ENCODE measurements at regions not wholly inside any gene's neighbourhood (a gene's known extent, or its start where the extent isn't known, plus 50 kb on each side); places are given as distances from the start of the nearest gene placed in this dataset.

DNA sequence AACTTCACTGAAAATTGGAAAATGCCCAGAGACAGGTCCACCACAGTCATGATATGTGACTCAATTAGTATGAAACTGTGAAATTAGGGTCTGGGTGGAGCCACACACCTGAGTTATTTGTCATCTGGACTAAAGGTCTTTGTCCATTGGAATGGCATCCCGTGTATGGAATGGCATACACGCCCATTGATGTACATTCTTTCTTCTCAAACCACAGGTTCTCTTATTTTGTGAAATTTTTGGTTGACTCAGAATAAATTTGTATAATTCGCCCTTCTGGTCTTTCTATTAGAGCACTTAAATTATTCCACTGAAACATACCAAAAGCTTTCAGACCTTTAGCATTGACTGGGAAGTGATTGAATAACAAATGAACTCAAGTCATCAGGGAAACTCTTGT lies 66.8 kb upstream of the UBE2E1 start:
- Histone ChIP-seq H3K4me2 (ENCODE audit: control insufficient read depth, insufficient read depth) (no peak overlapping the region), H3K9ac (ENCODE audit: control insufficient read depth, insufficient read depth, low read length) (no peak overlapping the region)

More for the DNA sequence above, 66.8 kb upstream of the UBE2E1 start:
- ATAC-seq (no peak), DNase-seq (ENCODE audit: low read depth, low spot score) (no peak), FAIRE-seq (no peak)
- WGBS (ENCODE audit: insufficient coverage, insufficient replicate concordance, low lambda C conversion rate, missing lambda C conversion rate), result 64% methylated on average over 3 of the region's 3 CpGs
- in situ Hi-C loops (cut with MboI) (no loop called here), intact Hi-C loops (cut with micrococcal nuclease; ENCODE audit: unreplicated experiment) (no loop called here)
- no peaks in the 10 kb centered on the region for H3K36me3 ChIP-seq (ENCODE audit: control insufficient read depth in 2 of 2, insufficient read depth in 2 of 2, low read length in 1 of 2)
- H3K27me3 ChIP-seq (replicated peaks in 1 of 2; ENCODE audit: control insufficient read depth in 2 of 2, insufficient read depth in 2 of 2, low read length in 1 of 2), result no peaks in the 10 kb centered on the region
- no peaks in the 10 kb centered on the region for H3K79me2 ChIP-seq (ENCODE audit: control insufficient read depth, insufficient read depth, low read length)
- H3K4me1 ChIP-seq (ENCODE audit: control insufficient read depth, insufficient read depth, low read length), result peaks cover 7% of the 10 kb centered on the region
- POLR2A ChIA-PET, result interaction anchor here (0.7 kb wide), 1 partner anchor 11 kb away, joined by 3 read pairs; no protein-coding TSS in a partner anchor
- no peak overlapping the region for H3K4me3 ChIP-seq
- H3K9me3 ChIP-seq (replicated peaks; ENCODE audit: control insufficient read depth, insufficient read depth, low read length), result no peaks in the 10 kb centered on the region
- RAD21 ChIA-PET (ENCODE audit: unreplicated experiment), result interaction anchor here (0.9 to 1.7 kb wide), 2 partner anchors 10 to 22 kb away, joined by 3 to 5 read pairs; no protein-coding TSS in a partner anchor
- CTCF ChIA-PET, result interaction anchor here (1.3 kb wide), 1 partner anchor 10 kb away, joined by 3 read pairs; no protein-coding TSS in a partner anchor
- SMC1A ChIA-PET (ENCODE audit: uncharacterized antibody, unreplicated experiment), result interaction anchor here (1.2 to 1.8 kb wide), 5 partner anchors 10 to 362 kb away, joined by 4 to 10 read pairs (median 6); no protein-coding TSS in a partner anchor
- no peak overlapping the region for H3K27ac ChIP-seq (ENCODE audit: control insufficient read depth, insufficient read depth)
- H2AFZ ChIP-seq (ENCODE audit: control insufficient read depth, low read depth, low read length), result no peak overlapping the region
- TF ChIP-seq SMAD1 (IDR thresholded peaks at IDR 0.05; ENCODE audit: low read depth, partially characterized antibody), result no peak
- TF ChIP-seq SRF (IDR thresholded peaks at IDR 0.05; ENCODE audit: low read depth in 2 of 2, low read length in 2 of 2), result no peak
- TF ChIP-seq DPF2 (IDR thresholded peaks at IDR 0.05), result no peak
- TF ChIP-seq CEBPB (IDR thresholded peaks at IDR 0.05; ENCODE audit: borderline replicate concordance in 1 of 2, low read depth in 2 of 2, low read length in 2 of 2), result no peak
- no peak for TF ChIP-seq MEF2B (IDR thresholded peaks at IDR 0.05; ENCODE audit: partially characterized antibody, poor library complexity, severe bottlenecking)
- TF ChIP-seq ZBED1 (IDR thresholded peaks at IDR 0.05; ENCODE audit: borderline replicate concordance), result no peak
- TF ChIP-seq, protein P1, sequence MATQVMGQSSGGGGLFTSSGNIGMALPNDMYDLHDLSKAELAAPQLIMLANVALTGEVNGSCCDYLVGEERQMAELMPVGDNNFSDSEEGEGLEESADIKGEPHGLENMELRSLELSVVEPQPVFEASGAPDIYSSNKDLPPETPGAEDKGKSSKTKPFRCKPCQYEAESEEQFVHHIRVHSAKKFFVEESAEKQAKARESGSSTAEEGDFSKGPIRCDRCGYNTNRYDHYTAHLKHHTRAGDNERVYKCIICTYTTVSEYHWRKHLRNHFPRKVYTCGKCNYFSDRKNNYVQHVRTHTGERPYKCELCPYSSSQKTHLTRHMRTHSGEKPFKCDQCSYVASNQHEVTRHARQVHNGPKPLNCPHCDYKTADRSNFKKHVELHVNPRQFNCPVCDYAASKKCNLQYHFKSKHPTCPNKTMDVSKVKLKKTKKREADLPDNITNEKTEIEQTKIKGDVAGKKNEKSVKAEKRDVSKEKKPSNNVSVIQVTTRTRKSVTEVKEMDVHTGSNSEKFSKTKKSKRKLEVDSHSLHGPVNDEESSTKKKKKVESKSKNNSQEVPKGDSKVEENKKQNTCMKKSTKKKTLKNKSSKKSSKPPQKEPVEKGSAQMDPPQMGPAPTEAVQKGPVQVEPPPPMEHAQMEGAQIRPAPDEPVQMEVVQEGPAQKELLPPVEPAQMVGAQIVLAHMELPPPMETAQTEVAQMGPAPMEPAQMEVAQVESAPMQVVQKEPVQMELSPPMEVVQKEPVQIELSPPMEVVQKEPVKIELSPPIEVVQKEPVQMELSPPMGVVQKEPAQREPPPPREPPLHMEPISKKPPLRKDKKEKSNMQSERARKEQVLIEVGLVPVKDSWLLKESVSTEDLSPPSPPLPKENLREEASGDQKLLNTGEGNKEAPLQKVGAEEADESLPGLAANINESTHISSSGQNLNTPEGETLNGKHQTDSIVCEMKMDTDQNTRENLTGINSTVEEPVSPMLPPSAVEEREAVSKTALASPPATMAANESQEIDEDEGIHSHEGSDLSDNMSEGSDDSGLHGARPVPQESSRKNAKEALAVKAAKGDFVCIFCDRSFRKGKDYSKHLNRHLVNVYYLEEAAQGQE (IDR thresholded peaks at IDR 0.05; ENCODE audit: low read depth, low read length), result no peak
- TF ChIP-seq EGR1 (IDR thresholded peaks at IDR 0.05; ENCODE audit: borderline replicate concordance in 1 of 2, low read depth in 2 of 2, low read length in 2 of 2), result no peak
- BruUV-seq (replicated peaks), result no TSS peak
- H4K20me1 ChIP-seq (ENCODE audit: control insufficient read depth, insufficient read depth), result no peaks in the 10 kb centered on the region
